Colonic mucosa (tissue), 4 donors: ENCODE measurements at regions not wholly inside any gene's neighbourhood (a gene's known extent, or its start where the extent isn't known, plus 50 kb on each side); places are given as distances from the start of the nearest gene placed in this dataset.

ENCODE experiments used
- DNase-seq: peaks from one replicate; pipeline ENCODE4 v3.0.0-alpha.2; 2020
- H3K27ac ChIP-seq: fragments of 200-600 bp; one replicate; pipeline ENCODE4 v1.8.0; 2021
- H3K27me3 ChIP-seq: fragments of 200-600 bp; one replicate; pipeline ENCODE4 v1.8.0; 2021
- H3K36me3 ChIP-seq: fragments of 200-600 bp; one replicate; pipeline ENCODE4 v1.8.0; 2021
- H3K4me1 ChIP-seq: fragments of 200-600 bp; one replicate; pipeline ENCODE4 v1.8.0; 2021; ENCODE audit warnings: mild to moderate bottlenecking
- H3K4me3 ChIP-seq: fragments of 200-600 bp; one replicate; pipeline ENCODE4 v1.8.0; 2021
- H3K9ac ChIP-seq, 2 donors: one replicate each; pipeline ENCODE4 v1.7.0; 2013; ENCODE audit warnings: control low read depth in 2 of 2, low read depth in 2 of 2, low read length in 2 of 2
- H3K9me3 ChIP-seq: fragments of 200-600 bp; one replicate; pipeline ENCODE4 v1.8.0; 2021
- CTCF ChIP-seq: fragments of 200-600 bp; IDR thresholded peaks from one replicate; pipeline ENCODE4 v1.8.0; 2022; ENCODE audit warnings: antibody characterized with exemption, mild to moderate bottlenecking
- intact Hi-C: fragments of 100-400 bp; cut with DNase I; formaldehyde crosslinking; loops from one replicate; pipeline ENCODE4 v1.14.1; 2022
- donor health status: healthy.
- donor health status: DM: no; HTN: no; CAD: no.
- donor health status: DM: no; HTN: no; CAD: no.

GRCh38 chr14:46290706-46291105 is 360.9 kb downstream of the RPL10L start:
- DNase-seq, result no peak
- Histone ChIP-seq H3K9ac (no peak overlapping the region), H3K27ac (no peak overlapping the region), H3K27me3 (no peaks in the 10 kb centered on the region), H3K9me3 (no peaks in the 10 kb centered on the region), H3K4me3 (no peak overlapping the region), H3K4me1 (no peaks in the 10 kb centered on the region), H3K36me3 (no peaks in the 10 kb centered on the region)
- TF ChIP-seq CTCF, result no peak
- intact Hi-C loops, result no loop called here

GRCh38 chr14:46279776-46280175 is 371.8 kb downstream of the RPL10L start:
- no peak for TF ChIP-seq CTCF
- Histone ChIP-seq H3K9ac (no peak overlapping the region), H3K27ac (no peak overlapping the region), H3K4me1 (no peaks in the 10 kb centered on the region), H3K27me3 (no peaks in the 10 kb centered on the region), H3K36me3 (no peaks in the 10 kb centered on the region), H3K9me3 (no peaks in the 10 kb centered on the region), H3K4me3 (no peak overlapping the region)
- no peak for DNase-seq
- intact Hi-C loops, result no loop called here

- H3K27me3 ChIP-seq, result no peaks in the 10 kb centered on the region
- H3K27ac ChIP-seq, result no peak overlapping the region
- no peaks in the 10 kb centered on the region for H3K9me3 ChIP-seq
- intact Hi-C loops, result no loop called here
- no peak overlapping the region for H3K4me3 ChIP-seq
- H3K36me3 ChIP-seq, result no peaks in the 10 kb centered on the region
- TF ChIP-seq CTCF, result no peak
- no peak for DNase-seq
- H3K9ac ChIP-seq, result no peak overlapping the region
- no peaks in the 10 kb centered on the region for H3K4me1 ChIP-seq
Observed at GRCh38 chr14:46279327-46279726, 372.3 kb downstream of the RPL10L start.

GRCh38 chr14:46259536-46259935 is 392.0 kb downstream of the RPL10L start:
- no peak for TF ChIP-seq CTCF
- H3K9ac ChIP-seq, result no peak overlapping the region
- no peak for DNase-seq
- H3K4me1 ChIP-seq, result no peaks in the 10 kb centered on the region
- H3K27ac ChIP-seq, result no peak overlapping the region
- H3K9me3 ChIP-seq, result no peaks in the 10 kb centered on the region
- H3K36me3 ChIP-seq, result no peaks in the 10 kb centered on the region
- intact Hi-C loops, result no loop called here
- H3K4me3 ChIP-seq, result no peak overlapping the region
- H3K27me3 ChIP-seq, result no peaks in the 10 kb centered on the region

GRCh38 chr14:46256381-46256780 is 395.2 kb downstream of the RPL10L start:
- intact Hi-C loops, result no loop called here
- H3K27me3 ChIP-seq, result no peaks in the 10 kb centered on the region

More at GRCh38 chr14:46256381-46256780, 395.2 kb downstream of the RPL10L start:
- H3K27ac ChIP-seq, result no peak overlapping the region
- H3K4me1 ChIP-seq, result no peaks in the 10 kb centered on the region
- H3K36me3 ChIP-seq, result no peaks in the 10 kb centered on the region
- H3K9ac ChIP-seq, result no peak overlapping the region
- H3K9me3 ChIP-seq, result no peaks in the 10 kb centered on the region
- no peak for DNase-seq
- TF ChIP-seq CTCF, result no peak
- no peak overlapping the region for H3K4me3 ChIP-seq
